Activated T-helper 17 cell treated with anti-CD3 and anti-CD28 coated beads, Interleukin-2, amount 50 U/mL, for 72 hours (primary cell): ENCODE measurements at regions not wholly inside any gene's neighbourhood (a gene's known extent, or its start where the extent isn't known, plus 50 kb on each side); places are given as distances from the start of the nearest gene placed in this dataset.
"Not testable (repeated sequence)": the region's sequence is repeated elsewhere in the genome, so short reads cannot be mapped to it uniquely, and the experiment has no call there.

ENCODE experiments used
- ATAC-seq: fragments of 150-1000 bp; cut with Tn5 transposase; replicated peaks from 2 replicates; pipeline ENCODE4 v1.10.0; 2021; ENCODE audit warnings: mild to moderate bottlenecking, moderate library complexity
- H3K27ac Mint-ChIP-seq: one replicate; pipeline ENCODE4 v1.8.0; 2022; ENCODE audit warnings: mixed read lengths
- H3K27me3 Mint-ChIP-seq: one replicate; pipeline ENCODE4 v1.8.0; 2022; ENCODE audit warnings: mixed read lengths
- H3K36me3 Mint-ChIP-seq: one replicate; pipeline ENCODE4 v1.8.0; 2022; ENCODE audit warnings: low read depth, mild to moderate bottlenecking, mixed read lengths
- H3K4me1 Mint-ChIP-seq: one replicate; pipeline ENCODE4 v1.8.0; 2022; ENCODE audit warnings: mixed read lengths
- H3K4me3 Mint-ChIP-seq: one replicate; pipeline ENCODE4 v1.8.0; 2022; ENCODE audit warnings: mild to moderate bottlenecking, mixed read lengths
- H3K9me3 Mint-ChIP-seq: one replicate; pipeline ENCODE4 v1.8.0; 2022; ENCODE audit warnings: mixed read lengths

- Mint-ChIP-seq H3K36me3 (no peaks in the 10 kb centered on the region), H3K27ac (no peak overlapping the region), H3K27me3 (peaks cover 21% of the 10 kb centered on the region), H3K4me3 (no peak overlapping the region), H3K9me3 (no peaks in the 10 kb centered on the region), H3K4me1 (no peaks in the 10 kb centered on the region)
- ATAC-seq = no peak
Observed at GRCh38 chr1:29625084-29625420, 388.7 kb downstream of the PTPRU start.

- H3K27me3 Mint-ChIP-seq = peaks cover 21% of the 10 kb centered on the region
- no peak overlapping the region for H3K27ac Mint-ChIP-seq
- H3K4me1 Mint-ChIP-seq = no peaks in the 10 kb centered on the region
- no peak for ATAC-seq
- no peak overlapping the region for H3K4me3 Mint-ChIP-seq
- H3K9me3 Mint-ChIP-seq = no peaks in the 10 kb centered on the region
- H3K36me3 Mint-ChIP-seq = no peaks in the 10 kb centered on the region
Observed at GRCh38 chr1:29624320-29625083, 388.2 kb downstream of the PTPRU start.

- Mint-ChIP-seq H3K27me3 (peaks cover 20% of the 10 kb centered on the region), H3K9me3 (no peaks in the 10 kb centered on the region), H3K36me3 (no peaks in the 10 kb centered on the region), H3K27ac (no peak overlapping the region), H3K4me3 (no peak overlapping the region), H3K4me1 (no peaks in the 10 kb centered on the region)
- no peak for ATAC-seq
Observed at GRCh38 chr1:29623501-29623900, 387.2 kb downstream of the PTPRU start.

- H3K4me3 Mint-ChIP-seq = no peak overlapping the region
- H3K36me3 Mint-ChIP-seq = no peaks in the 10 kb centered on the region
- no peaks in the 10 kb centered on the region for H3K4me1 Mint-ChIP-seq
- peaks cover 16% of the 10 kb centered on the region for H3K27me3 Mint-ChIP-seq
- ATAC-seq = no peak
- H3K27ac Mint-ChIP-seq = no peak overlapping the region
- no peaks in the 10 kb centered on the region for H3K9me3 Mint-ChIP-seq
Observed at GRCh38 chr1:29621826-29622435, 385.6 kb downstream of the PTPRU start.

- H3K4me1 Mint-ChIP-seq = no peaks in the 10 kb centered on the region
- H3K4me3 Mint-ChIP-seq = no peak overlapping the region
- no peak for ATAC-seq
- H3K9me3 Mint-ChIP-seq = no peaks in the 10 kb centered on the region
- H3K36me3 Mint-ChIP-seq = no peaks in the 10 kb centered on the region
- peaks cover 16% of the 10 kb centered on the region for H3K27me3 Mint-ChIP-seq
- H3K27ac Mint-ChIP-seq = no peak overlapping the region
Observed at GRCh38 chr1:29620631-29621030, 384.3 kb downstream of the PTPRU start.

- Mint-ChIP-seq H3K27ac (no peak overlapping the region), H3K36me3 (no peaks in the 10 kb centered on the region), H3K9me3 (peaks cover 3% of the 10 kb centered on the region), H3K4me3 (no peak overlapping the region), H3K27me3 (peaks cover 18% of the 10 kb centered on the region), H3K4me1 (no peaks in the 10 kb centered on the region)
- no peak for ATAC-seq
Observed at GRCh38 chr1:29607236-29607635, 370.9 kb downstream of the PTPRU start.

GRCh38 chr1:29604796-29605195, 368.5 kb downstream of the PTPRU start:
- H3K27ac Mint-ChIP-seq, H3K9me3 Mint-ChIP-seq, H3K4me3 Mint-ChIP-seq, H3K4me1 Mint-ChIP-seq, ATAC-seq, H3K36me3 Mint-ChIP-seq, H3K27me3 Mint-ChIP-seq: not testable (repeated sequence)

GRCh38 chr1:29603622-29604021, 367.3 kb downstream of the PTPRU start:
- H3K36me3 Mint-ChIP-seq = no peaks in the 10 kb centered on the region
- H3K27ac Mint-ChIP-seq = no peak overlapping the region
- ATAC-seq = no peak
- no peaks in the 10 kb centered on the region for H3K4me1 Mint-ChIP-seq
- H3K9me3 Mint-ChIP-seq = peaks cover 3% of the 10 kb centered on the region
- peaks cover 14% of the 10 kb centered on the region for H3K27me3 Mint-ChIP-seq
- no peak overlapping the region for H3K4me3 Mint-ChIP-seq

- Mint-ChIP-seq H3K4me3 (no peak overlapping the region), H3K27me3 (peaks cover 11% of the 10 kb centered on the region), H3K36me3 (no peaks in the 10 kb centered on the region), H3K27ac (no peak overlapping the region), H3K9me3 (no peaks in the 10 kb centered on the region), H3K4me1 (no peaks in the 10 kb centered on the region)
- ATAC-seq = no peak
Observed at GRCh38 chr1:29602203-29602602, 365.9 kb downstream of the PTPRU start.

GRCh38 chr1:29601021-29601420, 364.7 kb downstream of the PTPRU start:
- Mint-ChIP-seq H3K4me3 (no peak overlapping the region), H3K36me3 (no peaks in the 10 kb centered on the region), H3K9me3 (no peaks in the 10 kb centered on the region), H3K27ac (no peak overlapping the region), H3K27me3 (peaks cover 11% of the 10 kb centered on the region), H3K4me1 (no peaks in the 10 kb centered on the region)
- no peak for ATAC-seq

GRCh38 chr1:29599826-29600225, 363.5 kb downstream of the PTPRU start:
- Mint-ChIP-seq H3K4me1 (no peaks in the 10 kb centered on the region), H3K9me3 (no peaks in the 10 kb centered on the region), H3K27me3 (peaks cover 11% of the 10 kb centered on the region), H3K4me3 (no peak overlapping the region), H3K36me3 (no peaks in the 10 kb centered on the region), H3K27ac (no peak overlapping the region)
- ATAC-seq = no peak

- no peak overlapping the region for H3K4me3 Mint-ChIP-seq
- H3K4me1 Mint-ChIP-seq = no peaks in the 10 kb centered on the region
- H3K27me3 Mint-ChIP-seq = peaks cover 9% of the 10 kb centered on the region
- H3K36me3 Mint-ChIP-seq = no peaks in the 10 kb centered on the region
- no peak overlapping the region for H3K27ac Mint-ChIP-seq
- H3K9me3 Mint-ChIP-seq = no peaks in the 10 kb centered on the region
- no peak for ATAC-seq
Observed at GRCh38 chr1:29599071-29599470, 362.7 kb downstream of the PTPRU start.

GRCh38 chr1:29597861-29598260, 361.5 kb downstream of the PTPRU start:
- Mint-ChIP-seq H3K27ac (no peak overlapping the region), H3K27me3 (peaks cover 7% of the 10 kb centered on the region), H3K4me3 (no peak overlapping the region), H3K36me3 (no peaks in the 10 kb centered on the region), H3K9me3 (no peaks in the 10 kb centered on the region), H3K4me1 (no peaks in the 10 kb centered on the region)
- no peak for ATAC-seq

GRCh38 chr1:29593601-29594382, 357.5 kb downstream of the PTPRU start:
- ATAC-seq = no peak
- H3K27me3 Mint-ChIP-seq = peaks cover 12% of the 10 kb centered on the region
- peaks cover 4% of the 10 kb centered on the region for H3K9me3 Mint-ChIP-seq
- H3K4me3 Mint-ChIP-seq = no peak overlapping the region
- no peaks in the 10 kb centered on the region for H3K36me3 Mint-ChIP-seq
- H3K27ac Mint-ChIP-seq = no peak overlapping the region
- no peaks in the 10 kb centered on the region for H3K4me1 Mint-ChIP-seq

- no peaks in the 10 kb centered on the region for H3K4me1 Mint-ChIP-seq
- H3K4me3 Mint-ChIP-seq = no peak overlapping the region
- no peak for ATAC-seq
- peaks cover 4% of the 10 kb centered on the region for H3K9me3 Mint-ChIP-seq
- H3K27me3 Mint-ChIP-seq = peaks cover 17% of the 10 kb centered on the region
- no peak overlapping the region for H3K27ac Mint-ChIP-seq
- no peaks in the 10 kb centered on the region for H3K36me3 Mint-ChIP-seq
Observed at GRCh38 chr1:29592731-29593130, 356.4 kb downstream of the PTPRU start.
